H1 (cell line): ENCODE measurements at regions not wholly inside any gene's neighbourhood (a gene's known extent, or its start where the extent isn't known, plus 50 kb on each side); places are given as distances from the start of the nearest gene placed in this dataset.

Experiments
- CTCF ChIA-PET: fragments of 300-600 bp; sonication (Branson Sonifier 250); formaldehyde crosslinking; loops from one replicate; lab custom pipeline; 2021; ENCODE audit not compliant: partially characterized antibody; lab: Charles Lee
- POLR2A ChIA-PET: fragments of 300-600 bp; sonication (Branson Sonifier 250); formaldehyde crosslinking; loops from one replicate; lab custom pipeline; 2021; ENCODE audit warnings: inconsistent platforms; ENCODE audit not compliant: partially characterized antibody; lab: Charles Lee
- DNase-seq, 2 experiments: peaks; one replicate each; pipeline versions ENCODE4 v3.0.0 to v3.0.0-alpha.2; 2010 to 2022; ENCODE audit warnings: low spot score in 2 of 2, low read depth in 1 of 2, mixed read lengths in 1 of 2
- FAIRE-seq: peaks from 2 replicates; lab custom pipeline; 2011; peaks lifted over from hg19 to GRCh38; lab: Jason Lieb, UNC
- H2AFZ ChIP-seq: 2 replicates; pipeline ENCODE4 v1.8.1; 2012; ENCODE audit warnings: low read length, inconsistent platforms
- H2AK5ac ChIP-seq: 2 replicates; pipeline ENCODE4 v1.6.1; 2013; ENCODE audit warnings: low read depth, low read length
- H2BK120ac ChIP-seq: replicated peaks from 2 replicates; pipeline ENCODE3; 2013; ENCODE audit warnings: low read depth, low read length, inconsistent platforms
- H2BK12ac ChIP-seq: 2 replicates; pipeline ENCODE4 v1.6.1; 2013; ENCODE audit warnings: low read depth, low read length
- H2BK15ac ChIP-seq: 2 replicates; pipeline ENCODE4 v1.6.1; 2013; ENCODE audit warnings: low read length
- H2BK20ac ChIP-seq: 2 replicates; pipeline ENCODE4 v1.6.1; 2013; ENCODE audit warnings: low read length
- H2BK5ac ChIP-seq: 2 replicates; pipeline ENCODE4 v1.6.1; 2013; ENCODE audit warnings: low read depth, low read length
- H3K14ac ChIP-seq: 2 replicates; pipeline ENCODE4 v1.6.1; 2013; ENCODE audit warnings: inconsistent platforms; ENCODE audit not compliant: insufficient read length
- H3K18ac ChIP-seq: 2 replicates; pipeline ENCODE4 v1.6.1; 2013; ENCODE audit warnings: low read length; ENCODE audit errors: extremely low read depth
- H3K23ac ChIP-seq: 2 replicates; pipeline ENCODE4 v1.6.1; 2013; ENCODE audit warnings: inconsistent platforms; ENCODE audit not compliant: insufficient read length
- H3K23me2 ChIP-seq: 2 replicates; pipeline ENCODE4 v1.6.1; 2013; ENCODE audit warnings: low read depth, low read length
- H3K27ac ChIP-seq: 2 replicates; pipeline ENCODE4 v1.6.1; 2011; ENCODE audit warnings: low read depth, low read length, inconsistent platforms
- H3K27me3 ChIP-seq, 4 experiments: replicated peaks in 1 of 4; 1 replicate in 1 of 4; 2 replicates in 3 of 4; pipeline versions ENCODE4 v1.6.1 to v1.8.1; 2011 to 2013; ENCODE audit warnings: low read length in 3 of 4, mild to moderate bottlenecking in 3 of 4, inconsistent platforms in 2 of 4, mixed read lengths in 2 of 4, moderate library complexity in 1 of 4; ENCODE audit not compliant: control insufficient read depth in 3 of 4, insufficient read depth in 3 of 4; ENCODE audit errors: extremely low read depth in 1 of 4
- H3K36me3 ChIP-seq, 4 experiments: 2 replicates each; pipeline versions ENCODE4 v1.6.1 to v1.8.1; 2011 to 2013; ENCODE audit warnings: mild to moderate bottlenecking in 4 of 4, low read length in 3 of 4, moderate library complexity in 2 of 4, control low read depth in 1 of 4, inconsistent platforms in 1 of 4; ENCODE audit not compliant: insufficient read depth in 4 of 4, control insufficient read depth in 2 of 4
- H3K4ac ChIP-seq: replicated peaks from 2 replicates; pipeline ENCODE3; 2013; ENCODE audit warnings: low read length, low read depth, mixed read lengths, inconsistent platforms; ENCODE audit not compliant: insufficient read length
- H3K4me1 ChIP-seq, 4 experiments: replicated peaks in 1 of 4; 1 replicate in 1 of 4; 2 replicates in 3 of 4; pipeline versions ENCODE4 v1.6.1 to v1.8.1; 2011 to 2013; ENCODE audit warnings: low read length in 3 of 4, inconsistent platforms in 2 of 4, mixed read lengths in 1 of 4; ENCODE audit not compliant: insufficient read depth in 4 of 4, control insufficient read depth in 3 of 4
- H3K4me2 ChIP-seq, 2 experiments: 2 replicates each; pipeline versions ENCODE4 v1.6.1 to v1.8.1; 2011 to 2013; ENCODE audit warnings: low read depth in 2 of 2, low read length in 2 of 2, control low read depth in 1 of 2, inconsistent platforms in 1 of 2, mild to moderate bottlenecking in 1 of 2; ENCODE audit not compliant: insufficient read depth in 1 of 2
- H3K4me3 ChIP-seq, 4 experiments: fragments of 200-600, 300-600 bp in 1 of 4; sonication (generic), shearing (Covaris generic), sonication (Bioruptor Twin) in 1 of 4; 2 replicates each; pipeline versions ENCODE4 v1.5.1 to v1.8.1; 2011 to 2016; ENCODE audit warnings: low read length in 4 of 4, low read depth in 3 of 4, control low read depth in 2 of 4, inconsistent platforms in 2 of 4, mild to moderate bottlenecking in 2 of 4, mixed read lengths in 1 of 4, moderate library complexity in 1 of 4; ENCODE audit not compliant: insufficient read depth in 2 of 4; ENCODE audit errors: extremely low read depth in 1 of 4
- H3K56ac ChIP-seq: replicated peaks from 2 replicates; pipeline ENCODE3; 2013; ENCODE audit warnings: low read depth, mild to moderate bottlenecking, mixed read lengths, low read length, inconsistent platforms; ENCODE audit not compliant: insufficient read length
- H3K79me1 ChIP-seq: 2 replicates; pipeline ENCODE4 v1.6.1; 2013; ENCODE audit warnings: low read depth, low read length, control low read depth
- H3K79me2 ChIP-seq, 2 experiments: 2 replicates each; pipeline versions ENCODE4 v1.6.1 to v1.8.1; 2012 to 2013; ENCODE audit warnings: low read length in 2 of 2, mild to moderate bottlenecking in 2 of 2, inconsistent platforms in 1 of 2; ENCODE audit not compliant: insufficient read depth in 2 of 2, control insufficient read depth in 1 of 2
- H3K9ac ChIP-seq, 4 experiments: replicated peaks in 1 of 4; 1 replicate in 1 of 4; 2 replicates in 3 of 4; pipeline versions ENCODE4 v1.6.1 to v1.8.1; 2011 to 2013; ENCODE audit warnings: low read depth in 3 of 4, low read length in 3 of 4, control low read depth in 2 of 4, mild to moderate bottlenecking in 2 of 4, moderate library complexity in 2 of 4, inconsistent platforms in 1 of 4; ENCODE audit errors: extremely low read depth in 1 of 4
- H3K9me3 ChIP-seq, 2 experiments: 2 replicates each; pipeline versions ENCODE4 v1.6.1 to v1.8.1; 2012 to 2013; ENCODE audit warnings: mild to moderate bottlenecking in 2 of 2, moderate library complexity in 2 of 2, control low read depth in 1 of 2, inconsistent platforms in 1 of 2, low read depth in 1 of 2, low read length in 1 of 2, mixed read lengths in 1 of 2; ENCODE audit not compliant: insufficient read depth in 2 of 2
- H4K20me1 ChIP-seq, 2 experiments: replicated peaks in 1 of 2; 2 replicates each; pipeline versions ENCODE3 to v1.8.1; 2011 to 2013; ENCODE audit warnings: inconsistent platforms in 2 of 2, low read length in 2 of 2, mild to moderate bottlenecking in 1 of 2; ENCODE audit not compliant: insufficient read depth in 2 of 2, control insufficient read depth in 1 of 2
- H4K5ac ChIP-seq: 2 replicates; pipeline ENCODE4 v1.6.1; 2013; ENCODE audit warnings: low read length, low read depth, mixed read lengths, inconsistent platforms; ENCODE audit not compliant: insufficient read length
- H4K8ac ChIP-seq: 2 replicates; pipeline ENCODE4 v1.8.0; 2013; ENCODE audit warnings: mild to moderate bottlenecking, moderate library complexity, low read length, inconsistent platforms; ENCODE audit not compliant: insufficient read depth; ENCODE audit errors: extremely low read depth
- H4K91ac ChIP-seq: replicated peaks from 2 replicates; pipeline ENCODE3; 2013; ENCODE audit warnings: low read length, mixed read lengths, inconsistent platforms; ENCODE audit not compliant: insufficient read length
- CTBP2 ChIP-seq: IDR thresholded peaks from 2 replicates; pipeline ENCODE4 v1.7.0; 2011; ENCODE audit warnings: borderline replicate concordance, mild to moderate bottlenecking, moderate library complexity, mixed read lengths, low read length; ENCODE audit not compliant: insufficient read depth, insufficient read length
- KDM5A ChIP-seq: fragments of 200-600 bp; IDR thresholded peaks from 2 replicates; pipeline ENCODE4 v1.7.1; 2012; ENCODE audit warnings: mild to moderate bottlenecking, low read length, inconsistent platforms, mixed read lengths
- SIN3A ChIP-seq, 2 experiments: IDR thresholded peaks in 1 of 2; conservative IDR thresholded peaks in 1 of 2; 2 replicates each; pipeline ENCODE4 v1.6.1; 2011 to 2012; ENCODE audit warnings: low read length in 2 of 2, improper control_type of control experiment in 1 of 2, low read depth in 1 of 2, mild to moderate bottlenecking in 1 of 2
- ZNF274 ChIP-seq: IDR thresholded peaks from 2 replicates; pipeline ENCODE4 v1.7.0; 2012; ENCODE audit warnings: low read length, borderline replicate concordance; ENCODE audit errors: extremely low read depth
- WGBS, 2 experiments: shearing (Covaris generic) in 1 of 2; methylation state at CpG; one replicate each; pipeline versions ENCODE4 v1.1.6 to v1.1.7; 2013 to 2015; ENCODE audit warnings: low lambda C conversion rate in 2 of 2, mixed read lengths in 2 of 2, inconsistent platforms in 1 of 2, low coverage in 1 of 2, missing lambda C conversion rate in 1 of 2; ENCODE audit not compliant: insufficient replicate concordance in 2 of 2, insufficient coverage in 1 of 2, insufficient read length in 1 of 2; ENCODE audit errors: extremely low coverage in 1 of 2, missing lambda C conversion rate in 1 of 2; 5-methylcytosine and 5-hydroxymethylcytosine counted together
- TF ChIP-seq, protein P1 (sequence below): IDR thresholded peaks from 2 replicates; pipeline ENCODE4 v1.6.1; 2011; ENCODE audit warnings: low read depth, mild to moderate bottlenecking, low read length; ENCODE audit not compliant: insufficient read depth

DNA sequence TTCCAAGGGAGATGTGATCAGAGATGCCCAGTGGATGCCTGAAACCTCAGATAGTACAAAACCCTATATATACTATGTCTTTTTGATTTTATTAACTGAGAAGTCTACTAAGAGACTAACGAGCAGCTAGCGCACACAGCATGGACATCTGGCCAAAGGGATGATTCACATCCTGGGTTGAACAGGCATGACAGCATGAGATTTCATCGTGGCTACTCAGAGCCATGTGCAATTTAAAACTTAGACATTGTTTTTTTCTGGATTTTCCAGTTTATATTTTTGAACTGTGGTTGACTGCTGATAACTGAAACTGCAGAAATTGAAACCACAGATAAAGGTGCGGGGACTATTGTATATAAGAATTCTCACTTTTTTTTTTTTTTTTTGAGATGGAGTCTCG lies 2252.9 kb upstream of the AGA start:
- Histone ChIP-seq H3K79me2 (no peaks in the 10 kb centered on the region), H3K27ac (no peak overlapping the region), H2BK12ac (no peak overlapping the region), H3K14ac (no peak overlapping the region), H3K4me1 (no peaks in the 10 kb centered on the region), H2BK20ac (no peak overlapping the region), H3K4me3 (no peak overlapping the region), H3K36me3 (no peaks in the 10 kb centered on the region), H3K4ac (no peak overlapping the region), H4K20me1 (no peaks in the 10 kb centered on the region), H2BK5ac (no peak overlapping the region), H3K79me1 (no peaks in the 10 kb centered on the region), H2AK5ac (no peak overlapping the region), H3K9ac (no peak overlapping the region), H4K5ac (no peak overlapping the region), H3K23me2 (no peaks in the 10 kb centered on the region), H2BK120ac (no peak overlapping the region), H3K18ac (no peak overlapping the region), H3K23ac (no peak overlapping the region), H3K4me2 (no peak overlapping the region), H4K91ac (no peak overlapping the region), H3K9me3 (no peaks in the 10 kb centered on the region), H2BK15ac (no peak overlapping the region), H3K27me3 (no peaks in the 10 kb centered on the region), H2AFZ (no peak overlapping the region; the same call in 1 of the 2 replicates), H4K8ac (no peak overlapping the region), H3K56ac (no peak overlapping the region)
- POLR2A ChIA-PET, result no interaction called here
- 81% methylated on average over 4 of the region's 5 CpGs; no CpG with 5 or more reads in 1 of the 2 experiments for WGBS, 2 experiments
- FAIRE-seq (no peak), DNase-seq (no peak)
- CTCF ChIA-PET, result interaction anchor here (0.6 kb wide), 1 partner anchor 566 kb away, joined by 3 read pairs; no protein-coding TSS in a partner anchor
- no peak for TF ChIP-seq CTBP2
- no peak for TF ChIP-seq ZNF274
- TF ChIP-seq KDM5A, result no peak
- TF ChIP-seq, protein P1, sequence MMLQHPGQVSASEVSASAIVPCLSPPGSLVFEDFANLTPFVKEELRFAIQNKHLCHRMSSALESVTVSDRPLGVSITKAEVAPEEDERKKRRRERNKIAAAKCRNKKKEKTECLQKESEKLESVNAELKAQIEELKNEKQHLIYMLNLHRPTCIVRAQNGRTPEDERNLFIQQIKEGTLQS, result no peak
- no peak for TF ChIP-seq SIN3A (conservative IDR thresholded peaks at IDR 0.05 in 1 of 2, IDR thresholded peaks at IDR 0.05 in 1 of 2; ENCODE audit: low read depth in 1 of 2, low read length in 2 of 2)
